GM12874 (cell line): ENCODE measurements at regions not wholly inside any gene's neighbourhood (a gene's known extent, or its start where the extent isn't known, plus 50 kb on each side); places are given as distances from the start of the nearest gene placed in this dataset.

Experiments
- TF ChIP-seq, protein P1 (sequence below): IDR thresholded peaks from 2 replicates; pipeline ENCODE4 v1.5.1; 2011; ENCODE audit warnings: low read depth, mild to moderate bottlenecking, control low read depth, low read length, moderate library complexity; ENCODE audit not compliant: insufficient read depth

DNA sequence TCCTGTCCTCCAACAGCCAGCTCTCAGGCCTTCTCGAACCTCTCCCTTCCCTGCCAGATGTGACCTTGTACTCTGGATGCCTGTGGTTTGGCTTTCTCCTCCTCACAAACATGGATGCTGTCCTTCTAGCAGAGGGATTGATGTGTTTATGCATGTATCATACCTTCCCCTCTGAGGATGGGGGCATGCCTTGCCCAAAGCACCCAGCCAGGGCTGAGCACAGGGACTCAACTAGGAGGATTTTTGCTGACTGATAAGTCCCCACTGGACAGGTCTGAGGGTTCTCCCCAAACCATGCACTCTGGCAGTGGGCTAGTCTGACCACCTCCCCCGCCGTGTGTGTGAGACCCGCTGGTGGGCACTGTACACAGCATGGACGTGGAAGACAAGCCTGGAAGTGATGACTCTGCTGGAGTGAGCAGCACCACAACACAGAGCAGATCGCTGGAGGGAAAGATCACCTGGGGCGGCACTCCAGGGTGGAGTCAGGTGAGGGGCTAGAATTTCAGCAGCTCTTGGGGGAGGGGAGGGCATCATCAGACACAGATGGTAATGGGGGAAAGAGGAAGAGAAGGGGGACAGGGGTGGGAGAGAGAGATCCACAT is 360.3 kb upstream of the ZNF507 start:
- TF ChIP-seq, protein P1, sequence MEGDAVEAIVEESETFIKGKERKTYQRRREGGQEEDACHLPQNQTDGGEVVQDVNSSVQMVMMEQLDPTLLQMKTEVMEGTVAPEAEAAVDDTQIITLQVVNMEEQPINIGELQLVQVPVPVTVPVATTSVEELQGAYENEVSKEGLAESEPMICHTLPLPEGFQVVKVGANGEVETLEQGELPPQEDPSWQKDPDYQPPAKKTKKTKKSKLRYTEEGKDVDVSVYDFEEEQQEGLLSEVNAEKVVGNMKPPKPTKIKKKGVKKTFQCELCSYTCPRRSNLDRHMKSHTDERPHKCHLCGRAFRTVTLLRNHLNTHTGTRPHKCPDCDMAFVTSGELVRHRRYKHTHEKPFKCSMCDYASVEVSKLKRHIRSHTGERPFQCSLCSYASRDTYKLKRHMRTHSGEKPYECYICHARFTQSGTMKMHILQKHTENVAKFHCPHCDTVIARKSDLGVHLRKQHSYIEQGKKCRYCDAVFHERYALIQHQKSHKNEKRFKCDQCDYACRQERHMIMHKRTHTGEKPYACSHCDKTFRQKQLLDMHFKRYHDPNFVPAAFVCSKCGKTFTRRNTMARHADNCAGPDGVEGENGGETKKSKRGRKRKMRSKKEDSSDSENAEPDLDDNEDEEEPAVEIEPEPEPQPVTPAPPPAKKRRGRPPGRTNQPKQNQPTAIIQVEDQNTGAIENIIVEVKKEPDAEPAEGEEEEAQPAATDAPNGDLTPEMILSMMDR = no peak

DNA sequence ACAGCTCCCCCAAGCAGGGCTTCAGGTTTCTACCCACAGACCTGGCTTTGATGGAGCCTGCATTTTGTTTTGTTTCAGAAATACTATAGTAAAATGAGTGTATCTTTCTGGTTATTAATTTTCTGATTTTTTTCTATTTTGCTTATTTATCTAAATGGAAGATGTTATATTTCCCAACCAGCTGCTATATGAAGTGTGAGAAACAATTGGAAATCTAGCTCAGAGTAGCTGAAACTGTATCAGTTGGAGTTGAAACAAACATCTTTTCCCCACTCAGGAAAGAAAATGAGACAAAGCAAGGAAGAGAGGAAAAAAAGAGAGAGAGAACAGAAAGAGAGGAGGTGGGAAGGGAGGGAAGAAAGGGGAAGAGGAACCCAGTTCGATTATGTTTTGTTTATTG is 358.5 kb upstream of the ZNF507 start:
- TF ChIP-seq, protein P1 = no peak

DNA sequence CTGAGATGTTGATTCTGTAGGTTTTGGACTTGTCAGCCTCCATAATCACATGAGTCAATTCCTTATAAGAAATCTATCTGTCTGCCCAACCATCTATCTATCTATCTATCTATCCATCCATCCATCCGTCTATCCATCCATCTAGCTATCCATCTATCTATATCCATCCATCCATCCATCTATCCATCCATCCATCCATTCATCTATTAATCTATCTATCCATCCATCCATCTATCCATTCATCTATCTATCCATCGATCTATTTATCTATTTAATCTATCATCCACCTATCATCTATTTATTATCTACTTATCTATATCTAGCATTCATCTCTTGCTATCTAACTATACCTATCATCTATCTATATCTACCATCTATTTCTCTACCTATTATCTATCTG is 357.2 kb upstream of the ZNF507 start:
- TF ChIP-seq, protein P1 = no peak

DNA sequence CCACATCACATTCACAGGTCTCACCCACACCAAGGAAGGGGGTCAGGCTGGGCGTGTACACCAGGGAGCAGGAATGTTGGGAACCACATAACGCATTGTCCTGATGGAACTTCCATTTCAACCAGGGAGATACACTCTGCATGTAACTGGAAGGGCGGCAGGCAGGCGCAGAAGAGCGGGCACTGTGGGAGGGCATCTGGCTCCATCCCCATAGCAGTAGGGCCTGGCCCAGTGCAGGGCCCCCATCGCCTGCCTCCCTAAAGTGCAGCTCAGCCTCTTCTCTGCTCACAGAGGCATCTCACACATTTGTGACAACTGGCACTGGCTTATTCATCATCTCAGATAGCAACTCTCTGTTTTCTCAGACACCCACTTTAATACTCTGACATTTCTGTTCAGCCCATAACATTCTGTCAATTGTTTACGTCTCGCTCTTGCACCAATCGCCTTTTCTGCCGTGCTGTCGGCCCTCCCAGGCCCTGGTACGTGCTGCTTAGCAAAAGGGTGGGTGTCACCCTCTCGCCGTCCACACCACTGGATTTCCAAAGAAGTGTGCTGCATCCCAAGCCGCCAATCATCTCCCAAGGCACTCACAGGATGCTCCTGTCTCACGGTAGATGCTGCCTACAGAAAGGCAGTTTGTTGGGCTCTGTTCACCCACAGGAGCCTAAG is 353.3 kb upstream of the ZNF507 start:
- TF ChIP-seq, protein P1 = no peak

DNA sequence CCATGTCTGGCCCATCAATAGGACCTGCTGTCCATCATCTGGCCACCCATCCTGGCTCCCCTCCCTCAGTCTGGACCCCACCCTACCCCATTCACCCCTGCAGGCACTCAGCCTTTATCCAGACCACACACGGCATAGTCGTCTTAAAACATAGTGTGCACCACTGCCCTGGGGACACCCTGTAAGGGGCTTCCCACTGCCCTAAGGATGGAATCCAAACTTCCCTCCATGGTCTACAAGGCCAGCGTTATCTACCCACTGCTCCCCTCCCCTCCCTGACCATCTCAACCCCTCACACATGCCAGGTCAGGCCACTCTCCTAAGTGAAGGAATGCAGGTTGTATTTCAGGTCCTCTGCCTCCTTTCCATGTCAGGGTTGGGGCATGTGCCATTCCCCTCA is 352.7 kb upstream of the ZNF507 start:
- TF ChIP-seq, protein P1 = no peak

DNA sequence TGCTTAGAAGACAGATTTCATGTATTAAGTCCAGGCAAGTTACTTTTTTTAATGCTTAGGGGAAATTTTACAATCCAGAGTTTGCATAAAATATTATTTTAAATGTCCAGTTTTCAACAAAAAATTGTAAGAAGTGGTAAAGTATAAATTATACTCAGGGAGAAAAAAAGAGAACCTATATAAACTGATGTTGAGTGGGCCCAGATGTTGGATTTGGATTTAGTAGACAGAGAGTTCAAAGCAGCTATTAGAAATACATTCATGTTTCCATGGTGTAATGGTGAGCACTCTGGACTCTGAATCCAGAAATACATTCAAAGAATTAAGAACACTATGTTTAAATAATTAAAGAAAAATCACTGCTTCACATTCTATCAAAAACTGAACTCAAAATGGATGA is 349.9 kb upstream of the ZNF507 start:
- TF ChIP-seq, protein P1 = no peak

DNA sequence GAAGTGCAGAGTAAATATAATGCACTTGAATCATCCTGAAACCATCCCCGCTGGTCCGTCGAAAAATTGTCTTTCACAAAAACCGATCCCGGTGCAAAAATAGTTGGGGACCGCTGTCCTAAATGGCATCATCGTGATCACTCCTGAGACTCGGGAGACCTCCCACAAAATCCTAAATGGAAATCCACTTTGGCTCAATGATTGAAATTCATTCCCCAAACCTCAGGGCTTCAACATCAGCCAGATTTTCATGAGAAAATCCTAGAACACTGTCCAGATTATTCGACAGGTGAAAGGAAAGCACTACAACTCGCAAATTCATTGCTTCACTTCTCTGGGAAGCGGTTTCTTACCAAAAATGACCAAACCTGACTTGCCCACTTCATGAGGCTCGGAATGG is 335.3 kb upstream of the ZNF507 start:
- TF ChIP-seq, protein P1 = no peak

DNA sequence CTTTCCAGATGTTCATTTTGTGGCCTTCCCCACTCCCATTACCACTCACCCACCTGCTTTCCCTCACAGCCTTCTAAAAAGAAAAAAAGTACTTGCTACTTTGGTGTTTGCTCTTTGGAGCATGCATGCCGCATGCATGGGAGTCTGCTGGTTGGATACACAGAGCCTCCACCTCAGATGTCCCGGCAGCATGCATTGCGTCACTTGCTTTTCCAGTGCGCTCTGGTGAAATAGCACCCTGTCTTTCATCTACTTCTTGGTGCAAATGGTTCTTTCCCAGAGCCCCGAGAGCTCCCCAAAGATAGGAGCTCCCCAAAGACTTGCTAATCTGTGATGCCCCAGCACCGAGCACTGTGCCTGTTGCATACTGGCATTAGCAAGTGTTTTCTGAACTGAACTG is 333.2 kb upstream of the ZNF507 start:
- TF ChIP-seq, protein P1 = no peak
